Stimulated activated CD4-positive, alpha-beta T cell treated with anti-CD3 and anti-CD28 coated beads, Interleukin-12 subunit alpha, Interleukin-12 subunit beta, amount 100 ng/mL, for 24 hours (primary cell): ENCODE measurements at regions not wholly inside any gene's neighbourhood (a gene's known extent, or its start where the extent isn't known, plus 50 kb on each side); places are given as distances from the start of the nearest gene placed in this dataset.

Experiments used
- DNase-seq, 2 experiments: peaks; one replicate each; pipeline ENCODE4 v3.0.0-alpha.2; 2020; ENCODE audit warnings: low read depth in 2 of 2

DNA sequence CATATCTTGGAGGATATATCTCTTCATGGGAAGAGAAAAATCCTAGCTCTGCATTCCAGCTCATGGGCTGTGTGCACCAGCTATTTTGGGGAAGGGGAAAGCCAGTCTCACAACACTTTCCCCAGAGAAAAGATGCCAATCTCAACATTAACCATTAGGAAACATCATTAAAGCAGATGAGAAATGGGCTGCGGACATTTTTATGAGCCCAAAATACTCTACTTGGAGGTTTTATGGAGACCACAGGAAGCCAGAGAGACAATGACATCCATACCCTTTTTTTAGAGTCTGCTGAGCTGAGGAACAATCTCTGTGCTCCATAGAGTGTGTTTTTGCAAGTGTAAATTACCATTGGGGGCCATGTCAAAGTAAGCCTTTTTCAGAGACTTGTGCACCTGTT is 213.7 kb downstream of the TRIB2 start:
- no peak for DNase-seq

DNA sequence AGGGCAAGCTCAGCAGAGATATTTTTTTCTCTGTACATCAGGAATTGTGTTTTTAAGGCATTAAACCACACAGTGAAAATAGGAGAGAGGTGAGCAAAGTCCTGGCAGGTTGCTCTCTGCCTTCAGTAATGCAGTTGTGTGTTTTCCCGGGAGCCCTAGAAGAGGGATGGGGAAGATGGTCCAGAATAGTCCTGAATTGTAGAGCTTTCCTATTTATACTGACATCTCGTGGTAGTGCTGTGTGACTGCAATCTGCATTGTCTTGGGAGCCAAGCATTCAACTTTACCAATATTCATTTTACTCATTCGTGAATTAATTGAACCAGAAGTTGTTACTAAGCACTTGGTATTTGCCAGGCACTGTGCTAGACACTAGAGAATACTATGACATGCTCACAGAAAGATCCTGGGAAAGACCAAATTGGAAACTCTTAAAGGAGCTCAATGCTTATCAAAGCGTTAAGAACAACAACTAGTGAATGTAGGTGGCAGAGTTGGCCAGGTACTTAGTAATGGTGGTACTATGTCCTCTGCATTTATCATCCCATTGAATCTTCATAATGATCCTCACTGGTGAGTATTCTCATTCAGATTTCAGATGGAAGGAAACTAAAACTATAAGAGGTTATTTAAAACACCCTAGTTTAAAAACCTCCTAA is 214.6 kb downstream of the TRIB2 start:
- no peak for DNase-seq

DNA sequence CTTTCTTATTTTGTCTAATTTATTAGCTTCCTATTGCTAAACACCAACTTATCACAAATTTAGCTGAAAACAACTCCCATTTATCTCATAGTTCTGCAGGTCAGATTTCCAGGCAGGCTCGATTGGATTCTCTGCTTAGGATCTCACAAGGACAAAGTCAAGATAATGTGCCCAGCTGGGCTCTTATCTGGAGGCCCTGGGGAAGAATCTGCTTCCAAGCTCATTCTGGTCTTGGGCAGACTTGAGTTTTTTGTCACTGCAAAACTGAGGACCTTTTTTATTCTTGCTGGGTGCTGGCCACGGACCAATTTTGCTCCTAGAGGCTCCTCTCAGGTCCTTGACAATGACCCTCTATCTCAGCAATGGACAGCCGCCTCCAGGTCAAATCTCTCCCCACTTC is 215.5 kb downstream of the TRIB2 start:
- DNase-seq = no peak

DNA sequence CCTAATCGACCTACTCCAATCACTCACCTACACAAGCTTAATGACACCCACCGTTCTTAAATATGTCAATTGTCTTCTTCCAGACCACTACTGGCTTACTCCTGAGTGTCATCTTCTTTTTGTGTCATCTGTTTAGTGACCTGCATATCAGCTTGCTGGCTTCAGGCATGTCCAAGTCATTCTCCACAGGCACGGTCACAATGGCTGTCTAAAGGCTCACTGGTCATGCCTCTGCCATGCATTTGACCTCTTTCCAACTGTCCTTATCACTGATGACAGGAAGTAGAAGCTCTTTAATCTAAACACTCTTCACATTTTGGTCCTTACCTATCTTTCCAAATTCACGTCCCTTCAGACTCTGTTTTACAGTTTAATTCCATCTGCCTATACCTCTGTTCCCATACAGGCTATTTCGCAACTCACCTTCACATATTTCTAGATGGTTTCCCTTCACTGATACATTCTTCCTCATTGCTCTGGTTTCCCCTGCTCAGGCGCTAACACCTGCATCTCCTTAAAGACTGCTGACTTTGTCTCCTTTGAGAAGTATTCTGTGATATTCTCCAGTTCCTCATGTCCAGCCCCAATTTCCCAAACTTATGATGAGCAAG is 217.5 kb downstream of the TRIB2 start:
- no peak for DNase-seq

DNA sequence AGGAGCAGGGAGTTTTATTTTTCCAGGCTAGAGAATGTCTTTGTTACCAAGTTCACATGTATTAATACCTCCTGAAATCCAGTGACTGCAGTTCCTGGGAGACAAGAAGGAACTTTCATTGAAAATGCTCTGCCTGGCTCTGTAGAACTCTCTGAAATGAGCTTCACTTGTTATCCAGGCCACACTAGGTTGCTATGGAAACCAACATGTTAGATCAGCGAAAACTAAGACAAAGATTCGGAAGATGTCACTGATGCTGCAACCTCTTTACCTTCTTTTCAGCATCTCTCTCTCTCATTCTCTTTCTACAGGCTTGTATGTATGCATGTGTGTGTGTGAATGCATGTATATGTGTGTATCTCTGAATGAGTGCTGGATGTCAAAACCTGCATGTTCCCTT is 218.5 kb downstream of the TRIB2 start:
- no peak for DNase-seq

DNA sequence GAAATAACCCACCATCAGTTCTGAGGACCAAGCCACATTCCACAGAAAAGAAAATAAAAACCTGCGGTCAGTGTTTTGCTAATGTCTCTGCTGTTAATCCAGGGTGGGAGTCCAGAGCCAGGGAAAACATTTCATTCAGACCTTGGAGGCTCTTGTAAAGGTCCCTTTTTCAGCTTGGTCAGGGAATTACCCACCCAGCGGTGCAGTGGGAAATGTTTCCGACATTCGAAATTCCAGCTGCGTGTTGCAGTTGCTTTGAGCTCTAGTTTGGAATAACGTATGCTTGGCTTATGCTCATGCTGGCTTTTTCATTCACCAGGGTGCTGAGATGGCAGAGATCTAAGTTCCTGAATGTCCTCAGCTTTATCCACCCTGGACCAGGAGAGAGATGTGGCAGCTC is 219.1 kb downstream of the TRIB2 start:
- DNase-seq = no peak

DNA sequence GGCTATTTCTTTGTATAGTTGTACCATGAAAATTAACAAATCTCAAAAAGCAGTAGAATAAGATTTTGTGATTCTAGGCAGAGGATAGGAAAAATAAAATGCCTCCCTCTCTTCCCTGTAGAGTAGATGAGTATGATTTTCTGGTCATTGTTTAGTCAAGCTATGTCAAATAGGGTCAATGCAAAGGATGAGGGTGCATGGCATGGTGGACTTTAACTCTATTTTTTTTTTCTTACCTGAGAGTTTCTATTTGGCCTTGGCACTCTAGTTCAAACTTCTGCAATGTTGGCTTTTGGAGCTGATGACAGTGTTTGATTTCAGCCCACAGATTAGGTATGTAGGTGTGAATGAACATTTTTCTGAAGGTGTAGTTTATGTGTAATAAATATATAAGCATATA is 224.5 kb downstream of the TRIB2 start:
- DNase-seq = no peak

DNA sequence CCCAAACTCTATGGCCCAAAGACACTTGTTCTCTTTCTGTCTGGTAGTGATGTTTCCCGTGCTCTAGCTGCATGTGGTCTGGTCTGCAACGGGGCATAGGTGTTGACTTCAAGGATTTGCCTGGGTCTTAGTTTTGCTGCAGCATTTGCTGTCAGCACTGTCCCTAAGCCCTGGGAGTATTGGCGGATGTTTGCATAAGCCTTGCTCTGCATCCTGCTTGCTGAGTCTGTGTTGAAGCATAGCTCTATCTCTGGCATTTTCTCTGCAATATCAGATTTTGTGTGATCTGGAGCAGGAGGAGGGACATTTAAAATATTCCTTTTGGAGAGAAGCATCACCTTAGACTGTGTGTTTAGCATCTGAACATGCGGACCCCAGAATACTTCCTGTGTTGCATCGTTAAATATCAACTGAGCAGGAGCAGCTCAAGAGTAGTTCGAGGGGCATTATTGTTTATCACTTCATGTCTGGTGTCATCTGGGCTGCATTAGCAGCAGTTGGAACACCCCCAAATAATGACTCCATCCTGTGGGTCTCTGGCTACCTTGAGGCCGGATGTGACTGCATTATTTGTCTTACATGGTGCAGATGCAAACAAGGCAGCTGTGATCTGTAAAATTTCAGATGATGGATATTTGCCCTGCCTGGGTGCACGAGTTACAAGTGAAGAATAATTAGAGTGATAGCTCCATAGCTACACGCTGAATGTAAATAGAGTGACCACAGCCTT is 231.7 kb downstream of the TRIB2 start:
- DNase-seq = no peak

DNA sequence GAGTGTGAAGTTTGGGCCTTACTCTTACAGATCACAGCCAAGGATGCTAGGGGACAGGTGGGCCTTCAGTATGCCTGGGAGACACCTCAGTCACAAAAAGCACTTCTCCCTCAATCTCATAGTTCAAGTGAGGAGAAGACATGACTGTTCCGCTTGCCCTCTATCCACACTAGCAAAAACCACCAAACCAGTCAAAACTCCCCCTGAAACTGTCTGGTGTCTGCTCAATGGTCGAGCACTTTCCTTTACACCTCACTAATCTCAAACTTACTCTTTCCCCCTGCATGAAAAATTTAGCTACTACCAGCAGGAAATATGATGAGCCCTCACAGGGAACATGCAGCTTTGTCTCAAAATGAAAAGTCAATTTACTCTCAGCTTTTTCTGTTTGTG is 232.2 kb downstream of the TRIB2 start:
- no peak for DNase-seq

DNA sequence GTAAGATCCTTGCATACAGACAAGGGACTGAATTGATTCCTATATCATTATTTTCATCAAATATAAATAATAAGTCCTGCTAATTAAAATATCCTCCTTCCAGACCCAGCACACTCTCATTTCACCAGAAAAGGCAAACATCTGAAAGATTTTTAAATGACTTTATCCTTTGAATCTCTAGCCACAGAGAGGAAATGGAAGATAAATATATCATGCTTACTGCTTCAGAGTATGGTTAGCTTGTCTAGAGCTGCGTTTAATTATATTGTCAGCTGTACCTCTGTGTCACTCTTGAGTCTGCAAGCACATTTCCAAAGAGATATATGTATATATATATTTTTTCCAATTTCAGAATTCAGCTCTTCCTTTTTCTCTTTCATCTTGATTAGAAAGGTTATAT is 232.7 kb downstream of the TRIB2 start:
- no peak for DNase-seq

DNA sequence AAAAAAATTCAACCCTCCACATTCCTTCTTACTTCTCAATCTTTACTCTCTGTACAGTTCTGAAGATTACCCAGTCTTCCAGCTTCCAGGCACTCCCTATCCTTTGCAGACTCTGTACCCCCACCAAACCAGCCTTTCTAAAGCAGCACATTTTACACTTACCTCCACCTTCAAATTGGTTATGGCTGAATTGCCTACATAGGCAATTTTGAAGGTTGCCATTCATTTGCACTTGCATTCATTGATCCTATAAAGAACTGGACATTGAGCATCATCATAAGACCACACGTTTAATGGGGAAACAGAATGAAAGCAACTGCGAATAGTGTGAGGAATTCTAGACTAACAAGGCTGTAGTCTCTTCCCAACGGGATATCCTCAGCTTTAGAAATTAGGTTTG is 233.4 kb downstream of the TRIB2 start:
- no peak for DNase-seq

DNA sequence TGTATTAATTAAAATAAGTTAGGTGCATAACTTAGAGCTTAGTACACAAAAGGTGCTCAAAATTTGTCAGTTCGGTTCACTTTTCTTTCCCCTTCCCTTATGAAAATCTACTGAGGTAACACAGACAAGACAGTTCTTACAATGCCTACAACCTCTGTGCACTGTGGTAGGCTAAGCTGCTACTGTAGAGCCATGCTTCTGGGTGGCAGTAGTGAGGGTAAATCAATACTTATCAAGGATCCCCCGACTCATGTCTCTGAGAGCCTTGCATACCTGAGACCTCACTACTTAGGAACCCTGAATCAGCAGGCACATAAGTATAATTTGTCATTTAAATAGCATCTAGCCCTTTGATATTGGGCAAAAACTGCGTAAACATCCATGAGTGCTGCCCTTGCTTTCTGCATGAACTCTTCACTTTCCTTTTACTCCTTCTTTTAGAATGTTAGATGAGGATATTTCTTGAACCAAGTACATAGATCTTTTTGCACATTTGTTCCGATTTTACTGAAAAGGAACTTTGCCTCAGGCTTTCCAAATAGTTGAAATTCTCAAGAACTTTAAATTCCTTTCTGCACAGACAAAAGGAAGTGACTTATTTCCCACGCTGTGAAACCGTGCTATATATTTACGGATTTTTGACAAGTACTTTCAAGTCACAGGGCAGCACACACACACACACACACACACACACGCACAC is 234.4 kb downstream of the TRIB2 start:
- no peak for DNase-seq

DNA sequence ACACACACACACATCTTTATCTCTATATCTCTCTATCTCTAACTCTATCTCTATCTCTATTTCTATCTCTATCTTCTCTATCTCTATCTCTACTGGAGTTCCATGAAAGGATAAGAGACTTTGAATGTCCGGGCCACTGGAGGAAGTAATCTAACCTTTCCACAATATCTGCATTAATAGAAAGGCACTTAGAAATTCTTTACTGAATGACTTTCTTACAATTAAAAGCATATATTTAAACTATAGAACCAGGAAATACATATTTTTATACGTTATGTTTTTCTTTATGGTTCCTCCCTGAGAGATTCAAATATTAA is 234.9 kb downstream of the TRIB2 start:
- DNase-seq = no peak

DNA sequence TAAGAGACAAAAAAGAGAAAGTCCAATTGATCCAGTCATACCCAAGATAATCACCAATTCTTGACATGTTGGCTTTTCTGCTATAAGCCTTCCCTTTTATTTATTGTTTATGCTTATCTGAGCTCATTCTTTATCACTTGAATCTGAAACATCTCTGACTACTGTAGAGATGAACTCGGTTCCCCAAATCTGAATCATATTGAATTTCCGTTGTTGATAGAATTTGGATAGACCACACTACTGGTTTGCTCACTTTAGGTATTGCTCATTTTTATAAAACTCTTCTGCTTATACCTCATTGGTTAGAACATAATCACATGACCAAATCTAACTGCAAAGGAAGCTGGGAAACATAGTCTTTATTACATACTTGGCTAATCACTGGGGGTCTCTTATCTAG is 236.9 kb downstream of the TRIB2 start:
- DNase-seq = no peak

DNA sequence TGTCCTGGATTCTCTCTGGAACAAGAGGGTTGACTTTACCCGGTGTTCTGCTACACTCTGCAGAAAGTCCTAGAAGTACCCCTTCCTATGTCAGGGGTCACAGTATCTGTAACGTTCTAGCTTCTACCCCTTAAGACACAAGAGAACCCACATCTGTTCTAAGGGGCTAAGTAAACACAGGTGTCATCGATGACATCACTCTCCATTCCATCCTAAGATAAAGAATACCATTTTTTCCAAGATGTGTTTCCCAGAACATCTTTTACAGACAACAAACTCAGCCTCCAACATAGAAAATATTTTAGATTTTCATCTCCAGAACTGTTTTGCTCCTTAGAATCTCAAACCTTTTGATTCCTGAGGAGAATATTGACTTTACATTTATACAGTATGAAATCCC is 239.1 kb downstream of the TRIB2 start:
- no peak for DNase-seq

DNA sequence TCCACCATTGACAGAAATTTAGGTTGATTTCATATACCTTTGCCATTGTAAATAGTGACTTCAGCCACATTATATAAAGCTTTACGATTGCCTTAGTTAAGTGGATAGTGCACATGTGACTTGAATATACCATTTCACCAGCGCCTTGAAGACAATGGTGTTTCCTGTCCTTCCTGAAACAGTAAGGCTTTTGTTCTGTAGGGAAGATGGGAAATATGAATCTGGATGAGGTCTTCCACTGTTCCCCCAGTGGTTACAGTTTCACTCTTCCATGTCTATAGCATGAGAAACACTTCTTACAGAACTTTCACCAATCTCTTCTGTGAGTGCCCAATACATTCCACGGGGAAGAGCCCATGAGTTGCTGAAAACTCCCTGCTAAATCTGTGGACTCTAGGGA is 240.5 kb downstream of the TRIB2 start:
- DNase-seq = no peak

DNA sequence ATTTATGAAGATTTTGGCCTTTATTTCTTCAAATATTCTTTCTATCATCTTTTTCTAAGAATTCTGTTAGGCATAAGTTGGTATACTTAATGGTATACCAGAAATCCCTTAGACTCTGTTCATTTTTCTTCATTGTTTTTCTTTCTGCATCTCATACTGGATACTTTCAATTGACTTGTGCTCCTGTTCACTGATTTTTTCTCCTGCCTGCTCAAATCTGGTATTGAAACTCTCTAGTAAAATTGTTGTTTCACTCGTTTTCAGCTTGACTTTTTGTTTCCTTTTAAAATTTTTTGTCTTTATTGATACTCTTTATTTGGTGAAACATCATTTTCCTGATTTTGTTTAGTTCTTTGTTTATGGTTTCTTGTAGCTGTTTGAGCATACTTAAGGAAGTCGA is 243.2 kb downstream of the TRIB2 start:
- no peak for DNase-seq

DNA sequence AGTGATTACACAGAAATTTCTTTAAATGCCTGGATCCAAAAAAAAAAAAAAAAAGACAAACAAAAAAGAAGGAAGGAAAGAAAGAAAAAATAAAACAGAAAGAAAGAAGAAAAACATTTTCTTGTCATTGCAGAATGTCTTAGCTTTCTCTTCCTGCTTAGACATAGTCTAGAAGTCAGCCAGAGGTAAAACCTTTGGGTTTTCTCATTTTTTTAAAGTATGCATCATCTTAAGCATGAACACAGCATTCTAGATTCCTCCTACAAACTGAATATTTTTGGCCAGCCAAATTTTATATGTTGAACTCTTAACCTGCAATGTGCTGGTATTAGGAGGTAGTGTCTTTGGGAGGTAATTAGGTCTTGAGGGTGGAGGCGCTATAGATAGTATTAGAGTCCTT is 243.9 kb downstream of the TRIB2 start:
- no peak for DNase-seq

DNA sequence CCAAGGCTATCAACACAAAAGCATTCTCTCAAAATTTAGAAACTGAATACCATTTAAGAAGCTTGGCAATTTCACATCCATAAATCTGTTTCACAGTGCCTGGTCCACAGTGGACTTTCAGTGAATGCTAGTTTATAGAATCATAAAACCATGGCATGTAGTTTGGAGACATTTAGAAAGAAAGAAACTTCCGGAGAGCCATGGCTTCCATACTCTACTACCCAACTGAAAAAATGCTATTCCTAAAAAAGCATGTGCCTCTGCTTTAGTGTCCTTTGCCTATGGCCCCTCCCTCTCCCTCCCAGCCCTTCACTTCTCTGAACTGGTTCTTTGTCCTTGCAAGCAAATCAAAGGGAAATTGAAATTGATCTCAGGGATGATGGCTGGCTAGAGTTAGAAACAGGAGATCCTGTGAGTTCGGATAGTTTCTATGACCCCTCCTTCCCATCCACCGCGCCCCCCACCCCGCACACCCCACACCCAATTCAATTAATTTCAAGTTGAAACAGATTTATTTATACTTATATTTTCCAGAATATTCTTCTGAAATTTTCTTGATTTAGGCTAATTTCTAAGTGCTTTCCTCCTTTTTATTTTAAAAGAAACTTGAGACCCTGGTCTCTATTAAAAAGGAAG is 248.3 kb downstream of the TRIB2 start:
- no peak for DNase-seq

DNA sequence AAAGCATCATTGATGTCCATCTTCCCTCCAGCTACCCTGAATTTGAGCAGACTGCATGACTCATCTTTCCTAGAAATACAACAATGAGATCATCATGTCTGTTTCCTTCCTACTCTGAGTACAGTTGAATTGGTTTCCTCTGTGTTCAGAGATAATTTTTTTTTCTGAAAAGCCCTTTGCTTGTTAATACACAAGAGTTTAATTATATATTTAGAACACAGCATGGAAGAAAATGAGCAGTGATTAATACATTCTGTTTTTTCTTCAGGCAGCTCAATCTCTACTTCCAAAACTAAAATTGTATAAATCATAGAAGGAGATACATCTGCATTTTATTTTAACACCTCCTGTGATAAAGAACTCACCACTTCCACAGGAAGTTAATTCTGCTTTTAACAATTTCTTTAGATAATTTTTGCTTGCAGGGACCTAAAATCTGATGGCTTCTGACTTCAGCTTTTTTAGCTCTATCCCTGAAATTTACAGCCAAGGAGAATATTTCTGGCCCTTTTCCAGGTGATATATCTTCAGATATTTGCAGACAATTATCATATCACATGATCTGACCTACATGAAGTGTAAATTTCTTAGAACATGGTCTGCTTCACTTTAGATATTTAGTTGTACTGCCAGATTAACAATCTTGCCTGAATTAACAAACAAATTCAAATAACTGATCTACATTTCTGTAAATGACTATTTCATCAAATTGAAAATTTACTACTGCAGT is 249.0 kb downstream of the TRIB2 start:
- DNase-seq = no peak

DNA sequence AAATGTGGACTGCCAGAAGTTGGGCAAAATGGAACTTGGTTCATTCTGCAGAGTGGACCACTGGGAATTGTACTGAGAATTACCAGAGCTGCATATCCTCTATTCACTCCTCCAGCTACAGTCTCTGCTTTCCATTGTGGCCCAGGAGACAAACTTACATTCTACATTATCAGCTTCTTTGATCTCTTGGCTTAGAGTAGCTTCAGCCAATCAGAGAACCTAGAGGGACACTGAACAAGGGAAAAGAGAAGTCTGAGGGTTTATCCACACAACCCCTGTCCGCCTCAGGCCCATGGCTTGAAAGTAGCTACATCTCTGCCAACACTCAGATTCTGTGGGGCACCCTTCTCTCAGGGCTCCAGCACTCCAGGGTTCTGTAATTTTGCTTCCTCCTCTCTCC is 251.1 kb downstream of the TRIB2 start:
- no peak for DNase-seq

DNA sequence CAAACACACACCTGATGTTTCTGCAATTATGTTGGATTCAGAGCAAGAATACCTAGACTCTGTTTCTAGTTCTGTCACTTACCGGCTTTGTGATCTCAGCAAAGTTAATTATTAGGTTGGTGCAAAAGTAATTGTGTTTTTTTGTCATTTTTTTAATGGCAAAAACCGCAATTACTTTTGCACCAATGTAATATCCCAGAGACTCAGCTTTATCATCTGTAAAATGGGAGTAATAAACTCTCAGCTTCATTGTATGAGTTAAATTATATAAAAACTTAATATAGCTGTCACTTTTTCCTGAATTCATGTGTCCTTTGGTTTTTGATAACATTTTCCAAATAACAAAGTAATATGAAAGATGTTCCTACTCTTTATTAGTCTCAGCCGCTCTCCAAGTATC is 251.7 kb downstream of the TRIB2 start:
- DNase-seq = no peak
